ENCODE measurements at regions not wholly inside any gene's neighbourhood (a gene's known extent, or its start where the extent isn't known, plus 50 kb on each side); places are given as distances from the start of the nearest gene placed in this dataset.

GRCh38 chr17:54153423-54153822 lies 330.7 kb downstream of the KIF2B start:
- no peak overlapping the region for H3K4me3 Mint-ChIP-seq (ENCODE audit: unreplicated experiment)
- no peak for TF ChIP-seq CTCF (IDR thresholded peaks at IDR 0.05; ENCODE audit: partially characterized antibody, unreplicated experiment)
- H3K4me1 Mint-ChIP-seq (ENCODE audit: low read depth, unreplicated experiment) = no peaks in the 10 kb centered on the region
- H3K27me3 Mint-ChIP-seq (ENCODE audit: unreplicated experiment) = no peaks in the 10 kb centered on the region
- DNase-seq = no peak
- peaks cover 2% of the 10 kb centered on the region for H3K9me3 Mint-ChIP-seq (ENCODE audit: unreplicated experiment)
- no peaks in the 10 kb centered on the region for H3K36me3 Mint-ChIP-seq (ENCODE audit: unreplicated experiment)
- no peak overlapping the region for H3K27ac Mint-ChIP-seq (ENCODE audit: unreplicated experiment)

GRCh38 chr17:54157542-54157941 lies 334.8 kb downstream of the KIF2B start:
- Mint-ChIP-seq H3K9me3 (ENCODE audit: unreplicated experiment) (peaks cover 2% of the 10 kb centered on the region), H3K27me3 (ENCODE audit: unreplicated experiment) (peaks cover 3% of the 10 kb centered on the region), H3K4me1 (ENCODE audit: low read depth, unreplicated experiment) (no peaks in the 10 kb centered on the region), H3K4me3 (ENCODE audit: unreplicated experiment) (no peak overlapping the region), H3K27ac (ENCODE audit: unreplicated experiment) (no peak overlapping the region), H3K36me3 (ENCODE audit: unreplicated experiment) (no peaks in the 10 kb centered on the region)
- no peak for DNase-seq
- no peak for TF ChIP-seq CTCF (IDR thresholded peaks at IDR 0.05; ENCODE audit: partially characterized antibody, unreplicated experiment)

GRCh38 chr17:54172096-54172984 lies 349.6 kb downstream of the KIF2B start:
- TF ChIP-seq CTCF (IDR thresholded peaks at IDR 0.05; ENCODE audit: partially characterized antibody, unreplicated experiment) = peak; percentile 44
- Mint-ChIP-seq H3K27me3 (ENCODE audit: unreplicated experiment) (no peaks in the 10 kb centered on the region), H3K4me3 (ENCODE audit: unreplicated experiment) (no peak overlapping the region), H3K9me3 (ENCODE audit: unreplicated experiment) (no peaks in the 10 kb centered on the region), H3K36me3 (ENCODE audit: unreplicated experiment) (no peaks in the 10 kb centered on the region), H3K27ac (ENCODE audit: unreplicated experiment) (no peak overlapping the region), H3K4me1 (ENCODE audit: low read depth, unreplicated experiment) (peaks cover 3% of the 10 kb centered on the region)
- peak; percentile 48 for DNase-seq

GRCh38 chr17:54172985-54173316 lies 350.2 kb downstream of the KIF2B start:
- no peak overlapping the region for H3K4me3 Mint-ChIP-seq (ENCODE audit: unreplicated experiment)
- peaks cover 3% of the 10 kb centered on the region for H3K4me1 Mint-ChIP-seq (ENCODE audit: low read depth, unreplicated experiment)

More at GRCh38 chr17:54172985-54173316, 350.2 kb downstream of the KIF2B start:
- H3K27me3 Mint-ChIP-seq (ENCODE audit: unreplicated experiment) = no peaks in the 10 kb centered on the region
- no peak overlapping the region for H3K27ac Mint-ChIP-seq (ENCODE audit: unreplicated experiment)
- H3K9me3 Mint-ChIP-seq (ENCODE audit: unreplicated experiment) = no peaks in the 10 kb centered on the region
- no peaks in the 10 kb centered on the region for H3K36me3 Mint-ChIP-seq (ENCODE audit: unreplicated experiment)
- TF ChIP-seq CTCF (IDR thresholded peaks at IDR 0.05; ENCODE audit: partially characterized antibody, unreplicated experiment) = no peak
- DNase-seq = no peak
